ENCODE measurements at regions not wholly inside any gene's neighbourhood (a gene's known extent, or its start where the extent isn't known, plus 50 kb on each side); places are given as distances from the start of the nearest gene placed in this dataset.

GRCh38 chr2:18441583-18441982, 118.9 kb downstream of the RDH14 start:
- Histone ChIP-seq H3K79me2 (ENCODE audit: insufficient read depth, low read length) (no peaks in the 10 kb centered on the region), H3K27me3 (ENCODE audit: low read length) (no peaks in the 10 kb centered on the region), H4K20me1 (ENCODE audit: low read depth, low read length) (no peaks in the 10 kb centered on the region), H3K36me3 (ENCODE audit: low read length) (no peaks in the 10 kb centered on the region), H3K9me3 (ENCODE audit: insufficient read depth, low read length) (no peaks in the 10 kb centered on the region), H3K9me2 (replicated peaks; ENCODE audit: insufficient read depth, low read length) (no peaks in the 10 kb centered on the region), H3K4me2 (ENCODE audit: low read depth, low read length, poor library complexity, severe bottlenecking) (no peak overlapping the region), H2AFZ (ENCODE audit: low read depth, low read length, severe bottlenecking) (no peak overlapping the region), H3F3A (ENCODE audit: insufficient read depth) (no peaks in the 10 kb centered on the region), H3K9ac (ENCODE audit: low read length) (no peak overlapping the region), H3K27ac (ENCODE audit: low read depth, low read length) (no peak overlapping the region), H3K4me3 (ENCODE audit: insufficient read depth, low read length, poor library complexity, severe bottlenecking) (no peak overlapping the region)
- TF ChIP-seq EZH2phosphoT487 (conservative IDR thresholded peaks at IDR 0.05; ENCODE audit: low read length), result no peak
- TF ChIP-seq CTCF (IDR thresholded peaks at IDR 0.05; ENCODE audit: insufficient read depth, low read length, poor library complexity, severe bottlenecking), result no peak

DNA sequence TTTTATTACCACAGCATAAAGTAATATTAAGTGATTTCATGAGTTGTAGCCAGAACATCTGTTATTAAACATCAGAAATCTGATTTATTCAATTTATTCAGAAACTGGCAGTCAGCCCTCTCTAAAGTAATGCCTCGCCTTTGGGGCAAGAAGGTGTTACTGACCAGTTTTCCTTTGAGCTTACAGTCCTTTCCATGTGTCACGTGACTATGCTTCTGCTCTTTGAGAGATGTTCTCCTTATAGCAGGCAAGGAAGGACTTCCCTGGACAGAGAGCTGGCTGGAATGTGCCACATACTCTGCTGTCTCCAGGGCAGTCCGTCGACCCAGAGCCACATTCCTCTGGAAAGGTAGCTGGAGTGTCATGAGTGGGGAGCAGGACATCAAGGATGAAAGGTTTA, 119.7 kb downstream of the RDH14 start:
- no peaks in the 10 kb centered on the region for H3K27me3 ChIP-seq (ENCODE audit: low read length)
- no peaks in the 10 kb centered on the region for H3K79me2 ChIP-seq (ENCODE audit: insufficient read depth, low read length)
- no peaks in the 10 kb centered on the region for H3K9me3 ChIP-seq (ENCODE audit: insufficient read depth, low read length)
- no peaks in the 10 kb centered on the region for H4K20me1 ChIP-seq (ENCODE audit: low read depth, low read length)
- no peak overlapping the region for H2AFZ ChIP-seq (ENCODE audit: low read depth, low read length, severe bottlenecking)
- no peaks in the 10 kb centered on the region for H3K9me2 ChIP-seq (replicated peaks; ENCODE audit: insufficient read depth, low read length)
- no peak overlapping the region for H3K4me3 ChIP-seq (ENCODE audit: insufficient read depth, low read length, poor library complexity, severe bottlenecking)
- H3K27ac ChIP-seq (ENCODE audit: low read depth, low read length), result no peak overlapping the region
- no peak overlapping the region for H3K4me2 ChIP-seq (ENCODE audit: low read depth, low read length, poor library complexity, severe bottlenecking)
- no peaks in the 10 kb centered on the region for H3F3A ChIP-seq (ENCODE audit: insufficient read depth)
- no peak overlapping the region for H3K9ac ChIP-seq (ENCODE audit: low read length)
- TF ChIP-seq CTCF (IDR thresholded peaks at IDR 0.05; ENCODE audit: insufficient read depth, low read length, poor library complexity, severe bottlenecking), result no peak
- TF ChIP-seq EZH2phosphoT487 (conservative IDR thresholded peaks at IDR 0.05; ENCODE audit: low read length), result no peak
- H3K36me3 ChIP-seq (ENCODE audit: low read length), result no peaks in the 10 kb centered on the region

GRCh38 chr2:18440141-18440661, 120.3 kb downstream of the RDH14 start:
- H3K79me2 ChIP-seq (ENCODE audit: insufficient read depth, low read length), result no peaks in the 10 kb centered on the region
- no peaks in the 10 kb centered on the region for H3K27me3 ChIP-seq (ENCODE audit: low read length)
- no peaks in the 10 kb centered on the region for H4K20me1 ChIP-seq (ENCODE audit: low read depth, low read length)
- no peak overlapping the region for H3K27ac ChIP-seq (ENCODE audit: low read depth, low read length)
- TF ChIP-seq CTCF (IDR thresholded peaks at IDR 0.05; ENCODE audit: insufficient read depth, low read length, poor library complexity, severe bottlenecking) (no peak), EZH2phosphoT487 (conservative IDR thresholded peaks at IDR 0.05; ENCODE audit: low read length) (no peak)
- H3K9me2 ChIP-seq (replicated peaks; ENCODE audit: insufficient read depth, low read length), result no peaks in the 10 kb centered on the region
- no peak overlapping the region for H3K9ac ChIP-seq (ENCODE audit: low read length)
- H3K36me3 ChIP-seq (ENCODE audit: low read length), result no peaks in the 10 kb centered on the region
- H3F3A ChIP-seq (ENCODE audit: insufficient read depth), result no peaks in the 10 kb centered on the region
- no peak overlapping the region for H3K4me3 ChIP-seq (ENCODE audit: insufficient read depth, low read length, poor library complexity, severe bottlenecking)
- H2AFZ ChIP-seq (ENCODE audit: low read depth, low read length, severe bottlenecking), result no peak overlapping the region
- H3K9me3 ChIP-seq (ENCODE audit: insufficient read depth, low read length), result no peaks in the 10 kb centered on the region
- no peak overlapping the region for H3K4me2 ChIP-seq (ENCODE audit: low read depth, low read length, poor library complexity, severe bottlenecking)
